Lower lobe of right lung (tissue), 2 donors: ENCODE measurements at regions not wholly inside any gene's neighbourhood (a gene's known extent, or its start where the extent isn't known, plus 50 kb on each side); places are given as distances from the start of the nearest gene placed in this dataset.

ENCODE experiments used
- ATAC-seq, 2 donors: fragments of 200-7000 bp; cut with Tn5 transposase; one replicate each; pipeline ENCODE4 v1.9.1; 2020 to 2022; ENCODE audit warnings: mild to moderate bottlenecking in 2 of 2, moderate library complexity in 2 of 2
- DNase-seq: peaks from one replicate; pipeline ENCODE4 v3.0.0-alpha.2; 2020
- H3K27ac ChIP-seq: fragments of 200-600 bp; one replicate; pipeline ENCODE4 v1.8.0; 2022
- H3K27me3 ChIP-seq: fragments of 200-600 bp; one replicate; pipeline ENCODE4 v1.8.0; 2022; ENCODE audit warnings: low read depth
- H3K36me3 ChIP-seq: fragments of 200-600 bp; one replicate; pipeline ENCODE4 v1.8.0; 2022; ENCODE audit warnings: mild to moderate bottlenecking
- H3K4me1 ChIP-seq: fragments of 200-600 bp; one replicate; pipeline ENCODE4 v1.8.0; 2022
- H3K4me3 ChIP-seq: fragments of 200-600 bp; one replicate; pipeline ENCODE4 v1.8.0; 2022; ENCODE audit warnings: mild to moderate bottlenecking
- H3K9me3 ChIP-seq: fragments of 200-600 bp; one replicate; pipeline ENCODE4 v1.8.0; 2022
- CTCF ChIP-seq: fragments of 200-600 bp; IDR thresholded peaks from one replicate; pipeline ENCODE4 v1.8.0; 2022; ENCODE audit warnings: antibody characterized with exemption, mild to moderate bottlenecking
- intact Hi-C: fragments of 100-400 bp; cut with DNase I; formaldehyde crosslinking; loops from one replicate; pipeline ENCODE4 v1.11.0; 2022
- donor health status: DM: no; HTN: yes; CAD: no; lungs with severe emphysema.

GRCh38 chr18:56052202-56052601, 464.2 kb upstream of the TCF4 start:
- DNase-seq = no peak
- Histone ChIP-seq H3K27ac (no peak overlapping the region), H3K4me3 (no peak overlapping the region), H3K36me3 (no peaks in the 10 kb centered on the region), H3K9me3 (peaks cover 13% of the 10 kb centered on the region), H3K27me3 (no peaks in the 10 kb centered on the region), H3K4me1 (no peaks in the 10 kb centered on the region)
- TF ChIP-seq CTCF = no peak
- intact Hi-C loops = no loop called here
- no peak for ATAC-seq

GRCh38 chr18:56044239-56044638, 456.2 kb upstream of the TCF4 start:
- intact Hi-C loops = no loop called here
- Histone ChIP-seq H3K4me3 (no peak overlapping the region), H3K27me3 (no peaks in the 10 kb centered on the region), H3K9me3 (peaks cover 13% of the 10 kb centered on the region), H3K27ac (no peak overlapping the region), H3K4me1 (no peaks in the 10 kb centered on the region), H3K36me3 (no peaks in the 10 kb centered on the region)
- no peak for ATAC-seq
- no peak for DNase-seq
- no peak for TF ChIP-seq CTCF

- DNase-seq (no peak), ATAC-seq (no peak)
- Histone ChIP-seq H3K27ac (no peak overlapping the region), H3K4me3 (no peak overlapping the region), H3K36me3 (no peaks in the 10 kb centered on the region), H3K4me1 (no peaks in the 10 kb centered on the region), H3K9me3 (peaks cover 13% of the 10 kb centered on the region), H3K27me3 (no peaks in the 10 kb centered on the region)
- no peak for TF ChIP-seq CTCF
- intact Hi-C loops = no loop called here
Observed at GRCh38 chr18:56043641-56044061, 455.7 kb upstream of the TCF4 start.

GRCh38 chr18:56042915-56043536, 455.0 kb upstream of the TCF4 start:
- DNase-seq = no peak
- H3K4me1 ChIP-seq = no peaks in the 10 kb centered on the region
- H3K27ac ChIP-seq = no peak overlapping the region
- H3K4me3 ChIP-seq = no peak overlapping the region
- no peak for TF ChIP-seq CTCF
- H3K36me3 ChIP-seq = no peaks in the 10 kb centered on the region
- intact Hi-C loops = no loop called here
- ATAC-seq = no peak
- H3K9me3 ChIP-seq = peaks cover 8% of the 10 kb centered on the region
- no peaks in the 10 kb centered on the region for H3K27me3 ChIP-seq

- no peaks in the 10 kb centered on the region for H3K9me3 ChIP-seq
- DNase-seq (no peak), ATAC-seq (no peak)
- no peaks in the 10 kb centered on the region for H3K36me3 ChIP-seq
- no peak overlapping the region for H3K27ac ChIP-seq
- TF ChIP-seq CTCF = no peak
- no peaks in the 10 kb centered on the region for H3K4me1 ChIP-seq
- H3K27me3 ChIP-seq = no peaks in the 10 kb centered on the region
- intact Hi-C loops = no loop called here
- H3K4me3 ChIP-seq = no peak overlapping the region
Observed at GRCh38 chr18:56038171-56039030, 450.4 kb upstream of the TCF4 start.
